Hematopoietic multipotent progenitor cell treated with erythropoietin and hydrocortisone succinate and interleukin-3 and kit ligand, for 15 days (in vitro differentiated cells): ENCODE measurements at regions not wholly inside any gene's neighbourhood (a gene's known extent, or its start where the extent isn't known, plus 50 kb on each side); places are given as distances from the start of the nearest gene placed in this dataset.
"Not testable (repeated sequence)": the region's sequence is repeated elsewhere in the genome, so short reads cannot be mapped to it uniquely, and the experiment has no call there.

Experiments used
- DNase-seq: peaks from one replicate; pipeline ENCODE4 v3.0.0-alpha.2; 2015; ENCODE audit warnings: low spot score

DNA sequence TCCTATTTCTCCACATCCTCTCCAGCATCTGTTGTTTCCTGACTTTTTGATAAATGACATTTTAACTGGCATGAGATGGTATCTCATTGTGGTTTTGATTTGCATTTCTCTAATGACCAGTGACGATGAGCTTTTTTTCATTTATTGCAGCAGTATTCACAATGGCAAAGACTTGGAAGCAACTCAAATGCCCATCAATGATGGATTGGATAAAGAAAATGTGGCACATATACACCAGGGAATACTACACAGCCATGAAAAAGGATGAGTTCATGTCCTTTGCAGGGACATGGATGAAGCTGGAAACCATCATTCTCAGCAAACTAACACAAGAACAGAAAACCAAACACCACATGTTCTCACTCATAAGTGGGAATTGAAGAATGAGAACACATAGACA is 329.0 kb upstream of the DAB2 start:
- not testable (repeated sequence) for DNase-seq

DNA sequence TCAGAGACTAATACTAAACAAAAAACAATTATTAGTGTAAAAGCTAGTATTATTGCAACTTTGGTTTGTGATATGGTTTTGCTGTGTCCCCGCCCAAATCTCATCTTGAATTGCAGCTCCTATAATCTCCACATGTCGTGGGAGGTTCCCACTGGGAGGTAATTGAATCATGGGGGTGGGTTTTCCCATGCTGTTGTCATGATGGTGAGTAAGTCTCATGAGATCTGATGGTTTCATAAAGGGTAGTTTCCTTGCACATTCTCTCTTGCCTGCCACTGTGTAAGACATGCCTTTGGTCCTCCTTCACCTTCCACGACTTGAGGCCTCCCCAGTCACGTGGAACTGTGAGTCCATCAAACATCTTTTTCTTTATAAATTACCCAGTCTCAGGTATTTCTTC is 325.9 kb upstream of the DAB2 start:
- DNase-seq, result no peak

DNA sequence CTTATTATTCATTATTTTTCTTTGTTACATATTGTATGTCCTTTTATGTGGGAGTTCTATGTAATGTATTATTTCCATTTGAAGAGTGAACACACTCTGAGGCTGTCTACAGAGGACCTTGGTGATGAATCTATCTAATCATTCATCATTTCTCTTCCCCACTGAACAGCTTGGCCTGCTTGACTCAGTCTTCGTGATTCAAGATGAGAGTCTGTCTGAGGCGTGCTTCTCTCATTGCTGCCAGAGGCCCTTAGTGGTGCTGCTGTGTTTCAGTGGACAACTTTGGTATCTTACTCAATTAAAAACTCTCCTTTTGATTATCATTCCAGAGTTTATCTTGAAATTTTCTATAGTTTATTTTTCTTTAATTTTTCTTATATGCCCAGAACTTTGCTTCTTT is 318.1 kb upstream of the DAB2 start:
- DNase-seq, result no peak

DNA sequence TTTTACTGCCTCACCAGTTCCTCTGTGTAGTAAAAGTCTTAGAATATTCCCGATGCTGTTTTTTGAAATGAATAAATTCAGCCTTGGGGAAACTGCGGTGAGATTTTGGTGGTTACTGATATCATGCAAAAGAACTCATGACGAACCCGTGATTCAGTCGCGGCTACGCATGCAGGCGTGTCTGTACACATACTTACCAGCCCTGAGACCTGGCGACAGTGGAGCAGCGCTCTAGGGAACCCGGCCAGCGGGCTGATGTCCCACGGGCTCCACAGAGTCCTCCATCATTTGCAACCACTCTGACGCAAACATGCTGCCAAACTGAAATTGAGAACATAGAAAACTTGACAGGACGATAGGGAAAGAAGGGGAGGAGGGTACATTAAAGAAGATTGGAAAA is 315.6 kb upstream of the DAB2 start:
- no peak for DNase-seq

DNA sequence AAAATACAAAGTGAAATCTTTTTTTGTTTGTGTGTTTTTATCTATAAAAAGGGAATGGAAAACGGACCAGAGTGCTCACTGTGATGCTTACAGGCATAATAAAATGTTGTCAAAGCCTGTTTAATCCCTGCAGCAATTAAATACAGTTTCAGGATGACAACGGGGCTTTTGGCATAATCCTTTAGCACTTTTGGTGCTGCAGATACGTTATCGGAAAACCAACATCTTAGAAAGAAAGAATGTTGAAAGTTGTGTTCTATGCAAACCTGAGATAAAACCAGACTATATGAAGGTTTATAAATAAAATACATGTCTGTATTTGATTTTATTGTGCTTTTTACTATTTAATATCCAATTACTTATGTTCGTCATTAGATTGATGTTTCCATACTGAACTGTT is 307.4 kb upstream of the DAB2 start:
- DNase-seq, result no peak

DNA sequence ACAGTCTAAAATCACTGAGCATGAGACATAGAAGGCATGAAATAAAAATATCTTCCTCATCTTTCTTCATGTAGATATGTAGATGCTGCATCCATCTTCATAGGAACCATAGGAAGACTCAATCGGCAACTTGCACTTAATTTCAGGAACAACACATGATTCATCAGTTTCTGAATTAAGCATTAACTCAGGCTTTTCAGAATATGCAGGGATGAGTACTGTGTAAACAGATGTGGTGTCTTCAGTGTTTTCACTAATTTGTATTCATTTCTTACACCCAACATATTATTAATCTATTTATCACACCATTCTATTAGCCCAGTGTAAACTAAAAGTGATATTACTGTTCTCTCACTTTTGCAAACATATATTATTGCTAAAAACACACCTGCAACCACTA is 305.9 kb upstream of the DAB2 start:
- no peak for DNase-seq

DNA sequence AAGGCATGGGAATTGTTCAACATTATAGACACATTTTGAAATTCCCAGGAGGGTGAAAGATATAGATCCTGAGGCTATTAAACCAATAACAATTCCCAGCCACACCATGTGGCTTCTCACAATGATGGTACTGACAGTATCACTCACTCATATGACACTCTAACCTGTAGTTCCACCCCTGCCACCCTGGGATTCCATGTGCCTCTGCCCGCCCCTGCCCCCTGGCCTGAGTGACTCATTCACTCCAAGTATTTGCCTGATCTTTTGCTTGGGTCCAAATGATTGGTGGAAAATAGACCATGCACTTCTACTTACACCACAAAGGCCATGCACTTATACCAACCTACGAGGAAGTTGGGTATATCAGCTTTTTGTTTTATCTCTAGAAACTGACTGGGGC is 305.2 kb upstream of the DAB2 start:
- DNase-seq, result no peak

DNA sequence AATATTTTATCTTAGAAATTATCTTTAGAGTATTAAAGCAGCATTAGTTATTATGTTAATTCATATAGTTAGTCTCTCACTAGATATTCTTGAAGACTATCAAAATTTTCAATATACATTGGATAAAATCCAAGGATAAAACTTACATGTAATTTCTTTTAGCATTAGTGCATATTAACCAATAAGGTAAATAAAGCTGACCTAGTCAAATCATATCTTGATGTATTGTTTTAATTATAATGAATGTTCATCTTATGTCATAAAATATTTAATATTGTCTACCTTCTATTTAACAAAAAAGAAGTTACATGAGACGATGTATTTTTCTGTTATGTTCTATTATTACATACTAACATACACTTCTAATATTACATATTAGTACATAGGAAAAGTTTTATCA is 301.7 kb upstream of the DAB2 start:
- DNase-seq, result no peak

DNA sequence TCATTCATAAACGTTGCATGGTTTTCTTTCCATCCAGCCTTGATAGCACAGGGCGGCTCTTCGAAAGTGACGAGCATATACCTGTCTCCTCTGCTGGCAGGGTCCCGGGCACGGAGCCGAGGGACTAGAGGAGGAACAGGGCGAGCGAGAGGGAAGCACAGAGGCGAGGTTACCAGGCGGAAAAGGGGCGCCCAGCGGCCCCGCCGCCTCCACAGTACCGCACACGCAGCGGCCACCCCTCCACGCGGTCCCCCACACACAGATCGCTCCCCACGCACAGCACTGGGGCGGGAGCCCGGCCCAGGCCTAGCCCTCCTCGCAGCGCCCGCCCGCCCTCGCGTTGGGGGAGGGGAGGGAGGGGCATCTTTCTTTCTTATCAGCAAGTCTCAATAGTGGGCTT is 296.6 kb upstream of the DAB2 start:
- DNase-seq, result no peak

DNA sequence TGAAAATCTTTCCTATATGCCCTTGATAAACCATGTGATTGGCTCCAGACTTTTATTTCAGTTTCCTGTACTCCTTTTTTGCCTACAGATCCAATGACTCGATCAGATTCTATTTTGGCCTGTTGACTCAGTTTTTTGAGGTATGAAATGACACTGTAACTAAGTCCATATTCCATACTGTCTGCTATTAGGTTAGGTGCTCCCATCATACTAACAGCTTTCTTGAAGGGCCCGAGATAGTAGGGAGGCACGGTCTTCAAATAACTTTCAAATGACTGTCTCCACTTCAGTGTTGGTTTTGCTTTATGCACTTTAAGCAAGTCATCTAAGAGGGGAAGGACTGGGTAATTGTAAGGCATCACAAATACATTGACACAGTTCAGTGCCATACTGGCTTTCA is 295.4 kb upstream of the DAB2 start:
- no peak for DNase-seq

DNA sequence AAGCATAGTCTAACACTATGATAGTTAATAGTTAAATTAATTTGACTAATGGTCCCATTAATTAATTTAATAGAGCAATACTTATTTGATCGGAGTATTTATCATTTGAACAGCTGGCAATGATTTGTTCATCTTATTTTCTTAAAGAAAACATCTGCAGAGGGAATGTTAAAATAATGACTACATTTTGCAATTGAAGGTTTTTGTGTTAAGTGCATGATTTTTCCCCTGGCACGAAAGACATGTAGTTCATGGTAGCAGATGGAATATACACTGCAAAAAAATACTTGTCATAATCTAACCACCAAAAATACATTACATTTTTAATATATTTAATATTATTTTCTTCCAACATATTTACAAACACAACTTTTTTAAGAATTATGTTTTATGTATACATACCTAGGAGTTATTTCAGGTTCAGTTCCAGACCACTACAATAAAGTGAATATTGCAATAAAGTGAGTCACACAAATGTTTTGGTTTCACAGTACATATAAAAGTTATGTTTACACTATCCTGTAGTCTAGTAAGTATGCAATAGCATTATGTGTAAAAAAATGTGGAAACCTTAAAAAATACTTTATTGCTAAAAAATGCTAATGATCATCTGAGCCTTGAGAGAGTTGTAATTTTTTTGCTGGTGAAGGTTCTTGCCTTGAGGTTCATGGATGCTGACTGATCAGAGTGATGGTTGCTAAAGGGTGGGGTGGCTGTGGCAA is 292.6 kb upstream of the DAB2 start:
- DNase-seq, result no peak

DNA sequence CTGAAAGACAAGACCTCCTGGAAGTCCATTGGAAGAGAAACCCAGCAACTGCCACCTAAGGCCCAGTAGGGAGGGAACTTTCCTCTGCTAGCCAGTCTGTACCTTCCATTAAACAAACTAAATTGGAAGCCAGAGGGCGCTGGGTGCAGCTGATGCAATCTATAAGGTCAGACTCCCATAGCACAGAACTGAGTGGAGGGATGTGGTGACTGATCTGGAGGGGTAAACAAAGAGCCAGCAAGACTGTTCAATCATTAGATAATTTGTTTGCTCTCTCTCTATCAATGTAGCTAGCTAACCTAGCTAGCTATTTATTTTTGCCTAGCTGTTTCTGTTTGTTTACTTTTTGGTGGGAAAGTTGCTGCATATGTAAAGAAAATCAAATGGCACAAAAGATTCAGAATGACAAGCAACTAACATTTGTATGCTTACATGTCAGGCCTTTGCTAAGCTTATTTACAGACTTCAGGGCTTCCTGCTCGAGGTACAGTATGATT is 291.8 kb upstream of the DAB2 start:
- no peak for DNase-seq

DNA sequence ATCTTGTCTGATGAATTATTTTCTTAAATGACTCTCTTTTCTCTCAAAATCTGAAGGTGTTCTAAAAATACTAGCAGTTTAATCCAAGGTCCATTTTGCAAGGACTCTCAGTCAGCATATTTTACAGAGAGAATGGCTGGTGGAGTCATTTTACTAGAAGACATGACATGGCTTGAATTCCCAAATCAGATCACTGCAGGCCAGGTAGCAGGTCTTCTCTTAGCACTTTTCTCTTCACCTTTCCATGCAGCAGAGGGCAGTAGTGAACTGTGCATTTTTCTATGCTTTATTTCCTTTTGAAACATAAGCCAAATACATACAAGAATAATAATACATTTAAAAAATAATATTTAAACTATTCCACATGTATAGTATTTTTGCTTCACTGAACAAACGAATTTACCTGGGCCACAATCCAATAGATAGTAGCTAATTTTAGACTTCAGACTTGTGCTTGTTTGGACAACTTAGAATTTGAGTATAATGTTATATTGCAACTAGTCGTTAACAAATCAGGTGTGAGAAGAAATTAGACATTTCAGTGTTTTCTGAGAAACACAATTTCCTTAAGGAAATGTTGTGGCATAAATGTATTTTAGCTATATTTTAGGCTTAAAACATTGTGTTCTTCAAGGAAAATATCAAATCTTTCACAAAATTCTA is 289.4 kb upstream of the DAB2 start:
- no peak for DNase-seq

DNA sequence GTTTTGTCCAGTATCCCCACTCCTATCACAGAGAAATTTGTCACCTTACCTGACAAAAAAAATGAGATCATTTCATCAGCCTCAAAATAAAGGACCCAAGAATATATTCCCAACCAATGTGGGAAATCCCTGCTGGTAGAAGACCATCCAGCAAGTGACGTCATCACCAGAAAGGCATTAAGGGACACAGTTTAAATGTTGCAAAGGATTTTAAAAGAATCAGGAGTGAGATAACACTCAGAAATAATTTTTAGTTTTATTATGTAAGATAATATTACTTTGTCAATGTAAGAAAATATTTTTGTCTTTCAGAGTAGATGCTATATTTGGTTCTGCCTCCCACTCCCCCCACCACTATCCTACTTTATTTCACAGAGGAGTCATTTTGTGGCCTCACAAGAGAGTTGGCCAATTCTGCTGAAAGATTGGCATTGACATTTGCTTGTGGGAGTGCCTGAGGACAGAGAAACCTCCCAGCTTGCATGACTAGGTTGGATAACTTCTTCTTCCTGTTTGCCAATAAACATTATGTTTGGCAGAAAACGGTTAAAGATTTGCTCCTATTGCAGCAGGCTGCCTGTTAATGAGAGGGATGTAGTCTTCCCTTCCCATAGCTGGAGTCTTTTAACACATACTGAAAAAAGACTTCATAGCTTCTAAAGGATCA is 288.6 kb upstream of the DAB2 start:
- DNase-seq, result no peak

DNA sequence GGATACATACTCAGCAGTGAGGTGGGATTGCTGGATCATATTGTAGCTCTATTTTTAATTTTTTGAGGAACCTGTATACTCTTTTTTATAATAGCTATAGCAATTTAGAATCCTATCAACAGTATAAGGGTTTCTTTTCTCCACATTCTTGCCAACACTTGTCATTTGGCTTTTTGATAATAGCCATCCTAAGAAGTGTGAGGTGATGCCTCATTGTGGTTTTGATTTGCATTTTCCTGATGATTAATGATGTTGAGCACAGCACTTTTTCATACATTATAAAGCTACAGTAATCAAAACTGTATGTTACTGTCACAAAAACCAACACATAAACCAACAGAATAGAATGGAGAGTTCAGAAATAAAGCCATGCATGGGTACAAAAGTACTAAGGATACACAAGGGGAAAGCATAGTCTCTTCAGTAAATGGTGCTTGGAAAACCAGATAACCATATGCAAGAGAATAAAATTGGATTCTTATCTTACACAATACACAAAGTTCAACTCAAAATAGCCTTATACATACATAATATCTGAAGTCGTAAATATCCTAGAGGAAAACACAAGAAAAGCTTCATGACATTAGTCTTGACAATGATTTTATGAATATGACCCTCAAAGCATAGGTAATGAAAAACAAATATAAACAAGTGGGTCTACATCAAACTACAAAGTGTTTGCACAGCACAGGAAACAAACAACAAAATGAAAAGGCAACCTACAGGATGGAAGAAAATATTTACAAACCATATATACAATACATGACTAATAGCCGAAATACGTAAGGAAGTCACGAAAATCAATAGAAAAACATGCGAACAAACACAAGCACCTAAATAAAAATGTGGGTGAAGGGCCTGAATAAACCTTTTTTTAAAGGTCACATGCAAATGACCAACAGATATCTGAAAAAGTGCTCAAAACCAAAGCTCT is 287.8 kb upstream of the DAB2 start:
- DNase-seq, result no peak

DNA sequence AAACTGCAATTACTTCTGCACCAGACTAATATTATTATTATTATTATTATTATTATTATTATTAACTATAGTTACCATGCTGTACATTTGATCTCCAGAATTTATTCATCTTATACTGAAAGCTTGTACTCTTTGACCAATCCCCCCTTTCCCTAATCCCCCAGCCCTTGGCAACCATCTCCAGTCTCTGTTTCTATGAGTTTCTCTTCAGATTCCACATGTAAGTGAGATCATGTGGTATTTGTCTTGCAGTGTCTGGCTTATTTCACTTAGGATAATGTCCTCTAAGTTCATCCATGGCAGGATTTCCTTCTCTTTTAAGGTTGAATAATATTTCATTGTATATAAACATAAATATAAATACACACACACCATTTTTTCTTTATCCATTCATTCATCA is 287.0 kb upstream of the DAB2 start:
- DNase-seq, result no peak

DNA sequence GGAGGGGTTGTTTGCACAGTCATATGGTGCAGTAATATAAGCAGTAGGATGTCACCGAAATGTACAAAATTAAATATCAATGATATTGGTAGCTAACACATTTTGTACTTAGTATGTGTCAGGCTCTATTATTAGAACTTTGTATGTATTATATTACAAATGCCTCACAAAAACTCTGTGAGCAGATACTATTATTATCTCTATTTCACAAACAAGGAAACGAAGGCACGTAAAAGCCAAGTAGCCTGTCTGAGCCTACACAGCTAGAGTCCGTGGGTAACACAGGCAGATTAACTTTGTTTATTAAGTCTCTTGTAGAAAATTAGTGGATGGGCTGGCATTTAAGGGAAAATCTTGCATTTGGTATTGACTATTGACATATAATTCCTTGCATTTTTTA is 284.3 kb upstream of the DAB2 start:
- no peak for DNase-seq

DNA sequence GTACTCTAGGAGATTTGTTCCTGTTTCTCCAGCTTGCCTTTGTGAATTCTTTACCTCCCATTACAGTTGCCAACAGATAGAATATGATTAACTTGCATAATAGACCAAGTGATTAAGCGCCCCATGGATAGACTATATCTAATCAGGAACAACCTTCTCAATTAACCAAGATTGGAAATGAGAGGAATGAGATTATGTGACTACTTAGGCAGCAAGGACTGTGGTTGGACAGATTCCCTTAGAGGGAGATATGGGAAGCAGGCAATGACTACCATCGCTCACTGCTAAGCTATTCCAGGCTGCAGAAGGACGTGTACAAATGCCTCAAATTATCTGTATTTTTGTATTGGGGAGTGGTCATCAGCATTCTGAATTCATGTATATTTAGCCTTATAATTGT is 278.1 kb upstream of the DAB2 start:
- DNase-seq, result no peak

DNA sequence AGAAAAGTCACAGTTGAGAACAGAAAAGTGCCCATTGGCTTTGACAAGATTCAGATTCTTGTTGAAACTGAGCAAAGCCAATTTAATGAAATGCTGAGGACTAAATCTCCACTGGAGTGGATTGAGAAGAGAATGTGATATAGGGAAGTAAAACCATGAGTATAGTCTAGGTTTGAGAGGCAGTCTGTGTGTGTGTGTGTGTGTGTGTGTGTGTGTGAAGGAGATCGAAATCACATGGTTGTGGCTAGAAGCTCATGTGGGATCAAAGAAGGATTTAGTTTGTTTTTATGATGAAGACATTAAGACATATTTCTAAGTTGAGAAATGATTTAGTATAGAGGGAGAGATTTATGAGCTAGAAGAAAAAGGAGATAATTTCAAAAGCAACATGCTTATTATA is 275.7 kb upstream of the DAB2 start:
- no peak for DNase-seq

DNA sequence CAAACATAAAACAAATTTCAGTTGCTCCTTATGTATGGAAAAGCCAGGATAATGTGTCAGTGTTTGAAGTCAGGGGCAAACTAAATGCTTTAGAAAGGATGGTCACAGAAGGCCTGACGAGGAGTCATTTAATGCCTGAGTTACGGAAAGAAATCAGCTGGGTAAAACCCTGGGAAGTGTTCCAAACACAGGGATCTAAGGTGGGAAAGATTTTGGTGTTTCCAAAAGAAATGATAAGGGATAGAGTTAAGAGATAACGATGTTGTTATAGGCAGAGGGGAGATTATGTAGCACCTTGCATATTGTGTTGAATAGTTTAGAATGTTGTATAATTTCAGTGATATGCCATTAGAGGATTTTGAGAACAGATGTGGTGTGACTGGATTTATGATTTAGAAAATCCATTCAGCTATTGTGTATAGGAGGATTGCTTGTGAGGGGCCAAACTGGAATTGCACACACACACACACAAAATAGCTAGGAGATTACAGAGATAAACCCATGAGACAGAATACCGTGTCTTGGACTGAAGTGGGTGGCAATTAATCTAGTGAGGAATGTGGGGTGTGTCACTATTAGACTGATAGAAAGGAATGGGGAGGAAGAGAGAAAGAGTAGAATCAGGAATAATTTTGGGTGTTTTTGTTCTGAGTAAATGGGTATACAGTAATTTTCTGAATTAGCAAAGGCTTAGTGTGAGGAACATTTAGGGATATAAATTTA is 274.2 kb upstream of the DAB2 start:
- no peak for DNase-seq

DNA sequence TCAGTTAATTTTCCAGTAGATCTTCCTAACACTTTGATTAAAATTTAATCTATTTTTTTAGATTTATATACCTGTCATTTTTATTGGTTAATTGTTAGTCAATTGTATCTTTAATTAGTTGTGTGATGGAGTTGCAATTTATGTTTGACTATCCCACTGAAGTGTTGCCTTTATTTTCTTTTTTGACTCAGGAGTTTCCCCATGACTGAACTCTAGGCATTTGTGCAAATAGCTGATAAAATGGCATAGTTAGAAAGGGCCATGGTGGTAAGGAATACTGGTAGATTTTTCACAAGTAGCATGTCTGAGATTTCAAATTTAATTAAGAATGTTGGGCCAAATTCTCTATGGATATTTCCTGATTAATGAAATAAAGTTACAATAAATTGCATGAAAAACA is 273.1 kb upstream of the DAB2 start:
- DNase-seq, result no peak
